ENCODE measurements at regions not wholly inside any gene's neighbourhood (a gene's known extent, or its start where the extent isn't known, plus 50 kb on each side); places are given as distances from the start of the nearest gene placed in this dataset.

DNA sequence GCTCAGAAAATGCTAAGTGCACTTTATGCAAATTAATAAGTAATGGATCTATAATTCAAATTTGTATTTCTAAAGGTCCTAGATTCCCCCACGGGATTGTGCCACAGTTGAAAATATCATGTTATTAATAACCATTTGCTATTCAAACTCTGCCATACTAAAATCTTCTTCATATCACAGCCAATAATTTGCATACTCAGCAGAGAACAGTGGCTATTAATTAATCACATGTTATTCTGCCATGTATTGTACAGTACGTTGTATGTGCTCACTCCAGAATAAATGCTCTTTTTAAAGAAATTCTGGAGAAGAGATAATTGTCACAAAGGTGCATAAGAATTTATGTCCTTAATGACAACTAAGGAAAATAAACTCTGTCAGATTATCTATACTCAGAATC is 184.9 kb upstream of the LUZP2 start:
- H3K27ac ChIP-seq, result no peak overlapping the region
- TF ChIP-seq CTCF (conservative IDR thresholded peaks at IDR 0.05), result no peak
- no peak for TF ChIP-seq ZFX (IDR thresholded peaks at IDR 0.05)

DNA sequence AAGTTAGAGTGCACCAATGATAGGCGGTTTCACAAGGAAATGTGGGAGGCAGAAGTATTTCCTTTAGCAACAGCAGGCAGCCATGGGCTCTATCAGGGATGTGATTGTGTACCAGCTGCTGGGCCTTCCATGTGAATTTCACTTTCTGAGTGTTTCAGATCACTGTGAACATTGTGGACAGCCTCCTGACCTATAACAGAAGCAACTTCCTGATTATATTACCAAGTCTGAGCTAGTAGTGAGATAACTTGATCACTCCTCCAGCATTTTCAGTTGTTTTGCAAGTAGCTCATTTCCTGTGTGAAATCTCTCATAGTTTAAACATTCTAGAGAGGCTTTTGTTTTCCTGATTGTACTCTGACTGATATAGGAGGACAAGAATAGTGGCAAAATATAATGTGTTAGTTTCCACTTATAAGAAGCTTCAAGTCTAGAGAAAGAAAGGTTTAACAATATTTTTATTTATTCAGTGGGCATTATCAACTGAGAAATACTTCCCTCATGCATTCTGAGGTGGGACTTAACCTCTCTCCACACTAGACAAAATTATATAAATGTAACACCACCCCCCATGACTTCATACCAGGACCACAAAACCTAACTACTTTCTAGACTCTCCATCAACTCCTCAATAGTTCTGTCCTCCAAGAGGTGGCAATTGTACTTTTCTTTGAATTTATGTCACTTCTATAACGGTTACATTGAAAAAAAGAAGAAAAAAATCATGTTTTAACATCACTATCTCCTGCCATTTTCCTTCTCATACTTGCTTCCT is 184.2 kb upstream of the LUZP2 start:
- TF ChIP-seq ZFX (IDR thresholded peaks at IDR 0.05) (no peak), CTCF (conservative IDR thresholded peaks at IDR 0.05) (no peak)
- no peak overlapping the region for H3K27ac ChIP-seq

- TF ChIP-seq CTCF (conservative IDR thresholded peaks at IDR 0.05) (no peak), ZFX (IDR thresholded peaks at IDR 0.05) (no peak)
- H3K27ac ChIP-seq, result no peak overlapping the region
Observed at GRCh38 chr11:24321229-24321628, 175.6 kb upstream of the LUZP2 start.

DNA sequence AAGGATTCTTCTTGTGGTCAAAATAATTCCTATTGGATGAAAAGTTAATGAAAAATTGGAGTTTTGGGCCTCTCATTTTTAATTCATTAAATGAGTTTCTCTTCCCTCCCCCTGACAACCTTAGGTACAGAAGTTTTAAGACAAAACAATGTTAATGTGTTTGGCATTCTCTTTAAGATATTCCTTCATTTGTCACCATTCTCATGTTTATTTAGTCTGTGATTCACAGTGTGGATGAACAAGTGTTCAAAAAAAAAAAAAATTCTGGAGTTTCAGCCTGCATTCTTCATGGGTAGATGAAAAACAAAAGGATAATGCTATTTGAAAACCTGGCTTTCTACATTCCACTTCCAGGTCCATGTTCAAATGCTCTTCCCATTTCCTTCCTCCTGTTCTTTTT is 172.6 kb upstream of the LUZP2 start:
- H3K27ac ChIP-seq, result no peak overlapping the region
- TF ChIP-seq CTCF (conservative IDR thresholded peaks at IDR 0.05) (no peak), ZFX (IDR thresholded peaks at IDR 0.05) (no peak)

GRCh38 chr11:24344222-24344621 is 152.6 kb upstream of the LUZP2 start:
- no peak for TF ChIP-seq CTCF (conservative IDR thresholded peaks at IDR 0.05)
- TF ChIP-seq ZFX (IDR thresholded peaks at IDR 0.05), result no peak
- H3K27ac ChIP-seq, result no peak overlapping the region

DNA sequence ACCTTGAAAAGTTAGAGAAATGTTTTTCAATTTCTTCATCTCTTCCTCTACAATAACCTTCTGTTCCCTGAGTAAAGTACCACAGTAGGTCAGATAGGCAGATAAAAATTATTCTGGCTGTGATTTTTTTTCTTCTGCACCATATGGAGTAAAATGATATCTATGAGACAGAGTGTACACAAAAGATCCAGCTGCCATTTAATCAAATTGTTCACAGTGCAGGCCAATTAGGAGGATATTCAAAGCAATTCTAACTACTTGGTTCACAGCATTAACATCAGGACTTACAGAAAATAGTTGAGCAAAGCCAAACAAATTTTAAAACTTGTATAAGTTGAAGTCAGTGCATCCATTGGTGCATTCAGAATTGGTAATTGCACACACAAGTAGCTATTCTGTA is 147.9 kb upstream of the LUZP2 start:
- TF ChIP-seq ZFX (IDR thresholded peaks at IDR 0.05) (no peak), CTCF (conservative IDR thresholded peaks at IDR 0.05) (no peak)
- H3K27ac ChIP-seq, result no peak overlapping the region

GRCh38 chr11:24351179-24351578 is 145.7 kb upstream of the LUZP2 start:
- H3K27ac ChIP-seq, result no peak overlapping the region
- no peak for TF ChIP-seq CTCF (conservative IDR thresholded peaks at IDR 0.05)

Measured in C4-2B (cell line).